Neuron (in vitro differentiated cells): ENCODE measurements at regions not wholly inside any gene's neighbourhood (a gene's known extent, or its start where the extent isn't known, plus 50 kb on each side); places are given as distances from the start of the nearest gene placed in this dataset.

Source experiments
- H2AFZ ChIP-seq: one replicate; pipeline ENCODE4 v1.6.1; 2013; ENCODE audit warnings: low read depth, mild to moderate bottlenecking, inconsistent platforms, low read length, moderate library complexity
- H3K27me3 ChIP-seq: one replicate; pipeline ENCODE4 v1.6.1; 2013; ENCODE audit warnings: low read length; ENCODE audit not compliant: insufficient read depth
- H3K36me3 ChIP-seq: one replicate; pipeline ENCODE4 v1.6.1; 2013; ENCODE audit warnings: low read length; ENCODE audit not compliant: insufficient read depth
- H3K4me1 ChIP-seq: one replicate; pipeline ENCODE4 v1.6.1; 2013; ENCODE audit warnings: low read length; ENCODE audit not compliant: insufficient read depth
- H3K4me3 ChIP-seq: 2 replicates; pipeline ENCODE4 v1.5.1; 2013; ENCODE audit warnings: mild to moderate bottlenecking, low read length, moderate library complexity
- H3K9me3 ChIP-seq: one replicate; pipeline ENCODE4 v1.6.1; 2013; ENCODE audit warnings: low read length

GRCh38 chr12:46679754-46680153, 146.0 kb downstream of the SLC38A4 start:
- Histone ChIP-seq H3K4me3 (no peak overlapping the region), H3K27me3 (no peaks in the 10 kb centered on the region), H2AFZ (no peak overlapping the region), H3K36me3 (no peaks in the 10 kb centered on the region), H3K4me1 (no peaks in the 10 kb centered on the region), H3K9me3 (no peaks in the 10 kb centered on the region)

- H3K4me1 ChIP-seq: no peaks in the 10 kb centered on the region
- no peak overlapping the region for H3K4me3 ChIP-seq
- H3K9me3 ChIP-seq: no peaks in the 10 kb centered on the region
- no peak overlapping the region for H2AFZ ChIP-seq
- no peaks in the 10 kb centered on the region for H3K27me3 ChIP-seq
- H3K36me3 ChIP-seq: no peaks in the 10 kb centered on the region
Measured at GRCh38 chr12:46678426-46678825, 147.4 kb downstream of the SLC38A4 start.

- H2AFZ ChIP-seq: no peak overlapping the region
- no peaks in the 10 kb centered on the region for H3K36me3 ChIP-seq
- H3K27me3 ChIP-seq: no peaks in the 10 kb centered on the region
- no peaks in the 10 kb centered on the region for H3K4me1 ChIP-seq
- H3K4me3 ChIP-seq: no peak overlapping the region
- H3K9me3 ChIP-seq: no peaks in the 10 kb centered on the region
Measured at GRCh38 chr12:46677749-46678148, 148.0 kb downstream of the SLC38A4 start.

GRCh38 chr12:46676797-46677520, 148.8 kb downstream of the SLC38A4 start:
- no peak overlapping the region for H2AFZ ChIP-seq
- no peaks in the 10 kb centered on the region for H3K27me3 ChIP-seq
- H3K4me1 ChIP-seq: no peaks in the 10 kb centered on the region
- H3K4me3 ChIP-seq: no peak overlapping the region
- H3K36me3 ChIP-seq: no peaks in the 10 kb centered on the region
- no peaks in the 10 kb centered on the region for H3K9me3 ChIP-seq

GRCh38 chr12:46676396-46676795, 149.4 kb downstream of the SLC38A4 start:
- Histone ChIP-seq H3K4me1 (no peaks in the 10 kb centered on the region), H3K27me3 (no peaks in the 10 kb centered on the region), H2AFZ (no peak overlapping the region), H3K36me3 (no peaks in the 10 kb centered on the region), H3K4me3 (no peak overlapping the region), H3K9me3 (no peaks in the 10 kb centered on the region)

- H3K4me3 ChIP-seq: no peak overlapping the region
- H3K36me3 ChIP-seq: no peaks in the 10 kb centered on the region
- no peaks in the 10 kb centered on the region for H3K9me3 ChIP-seq
- H2AFZ ChIP-seq: no peak overlapping the region
- no peaks in the 10 kb centered on the region for H3K27me3 ChIP-seq
- no peaks in the 10 kb centered on the region for H3K4me1 ChIP-seq
Measured at GRCh38 chr12:46675736-46676135, 150.1 kb downstream of the SLC38A4 start.

- H3K9me3 ChIP-seq: no peaks in the 10 kb centered on the region
- no peaks in the 10 kb centered on the region for H3K36me3 ChIP-seq
- H3K27me3 ChIP-seq: no peaks in the 10 kb centered on the region
- no peak overlapping the region for H2AFZ ChIP-seq
- no peak overlapping the region for H3K4me3 ChIP-seq
- no peaks in the 10 kb centered on the region for H3K4me1 ChIP-seq
Measured at GRCh38 chr12:46674800-46675199, 151.0 kb downstream of the SLC38A4 start.

- H3K27me3 ChIP-seq: no peaks in the 10 kb centered on the region
- H3K9me3 ChIP-seq: no peaks in the 10 kb centered on the region
- H3K4me1 ChIP-seq: no peaks in the 10 kb centered on the region
- H3K36me3 ChIP-seq: no peaks in the 10 kb centered on the region
- no peak overlapping the region for H2AFZ ChIP-seq
- H3K4me3 ChIP-seq: no peak overlapping the region
Measured at GRCh38 chr12:46674129-46674528, 151.7 kb downstream of the SLC38A4 start.

GRCh38 chr12:46671102-46671501, 154.7 kb downstream of the SLC38A4 start:
- no peaks in the 10 kb centered on the region for H3K9me3 ChIP-seq
- no peaks in the 10 kb centered on the region for H3K4me1 ChIP-seq
- H3K36me3 ChIP-seq: no peaks in the 10 kb centered on the region
- no peak overlapping the region for H2AFZ ChIP-seq
- H3K27me3 ChIP-seq: no peaks in the 10 kb centered on the region
- H3K4me3 ChIP-seq: no peak overlapping the region

- no peak overlapping the region for H2AFZ ChIP-seq
- H3K36me3 ChIP-seq: no peaks in the 10 kb centered on the region
- no peaks in the 10 kb centered on the region for H3K27me3 ChIP-seq
- no peaks in the 10 kb centered on the region for H3K4me1 ChIP-seq
- H3K4me3 ChIP-seq: no peak overlapping the region
- H3K9me3 ChIP-seq: no peaks in the 10 kb centered on the region
Measured at GRCh38 chr12:46670636-46671035, 155.2 kb downstream of the SLC38A4 start.

- H2AFZ ChIP-seq: no peak overlapping the region
- no peaks in the 10 kb centered on the region for H3K36me3 ChIP-seq
- H3K9me3 ChIP-seq: no peaks in the 10 kb centered on the region
- no peaks in the 10 kb centered on the region for H3K4me1 ChIP-seq
- H3K27me3 ChIP-seq: no peaks in the 10 kb centered on the region
- H3K4me3 ChIP-seq: no peak overlapping the region
Measured at GRCh38 chr12:46669720-46670119, 156.1 kb downstream of the SLC38A4 start.

GRCh38 chr12:46667551-46667950, 158.2 kb downstream of the SLC38A4 start:
- no peaks in the 10 kb centered on the region for H3K9me3 ChIP-seq
- H3K4me3 ChIP-seq: no peak overlapping the region
- H3K4me1 ChIP-seq: no peaks in the 10 kb centered on the region
- H3K36me3 ChIP-seq: no peaks in the 10 kb centered on the region
- no peak overlapping the region for H2AFZ ChIP-seq
- H3K27me3 ChIP-seq: no peaks in the 10 kb centered on the region

- H3K36me3 ChIP-seq: no peaks in the 10 kb centered on the region
- H3K4me3 ChIP-seq: no peak overlapping the region
- H3K9me3 ChIP-seq: no peaks in the 10 kb centered on the region
- no peak overlapping the region for H2AFZ ChIP-seq
- H3K4me1 ChIP-seq: no peaks in the 10 kb centered on the region
- H3K27me3 ChIP-seq: no peaks in the 10 kb centered on the region
Measured at GRCh38 chr12:46664761-46665287, 161.0 kb downstream of the SLC38A4 start.

- H3K4me1 ChIP-seq: no peaks in the 10 kb centered on the region
Measured at GRCh38 chr12:46663318-46663717, 162.5 kb downstream of the SLC38A4 start.

More at GRCh38 chr12:46663318-46663717, 162.5 kb downstream of the SLC38A4 start:
- Histone ChIP-seq H3K36me3 (no peaks in the 10 kb centered on the region), H2AFZ (no peak overlapping the region), H3K9me3 (no peaks in the 10 kb centered on the region), H3K27me3 (no peaks in the 10 kb centered on the region), H3K4me3 (no peak overlapping the region)
